Fibroblast of skin of back (primary cell): ENCODE measurements at regions not wholly inside any gene's neighbourhood (a gene's known extent, or its start where the extent isn't known, plus 50 kb on each side); places are given as distances from the start of the nearest gene placed in this dataset.

Experiments used
- DNase-seq: peaks from one replicate; pipeline ENCODE4 v3.0.0-alpha.2; 2013

DNA sequence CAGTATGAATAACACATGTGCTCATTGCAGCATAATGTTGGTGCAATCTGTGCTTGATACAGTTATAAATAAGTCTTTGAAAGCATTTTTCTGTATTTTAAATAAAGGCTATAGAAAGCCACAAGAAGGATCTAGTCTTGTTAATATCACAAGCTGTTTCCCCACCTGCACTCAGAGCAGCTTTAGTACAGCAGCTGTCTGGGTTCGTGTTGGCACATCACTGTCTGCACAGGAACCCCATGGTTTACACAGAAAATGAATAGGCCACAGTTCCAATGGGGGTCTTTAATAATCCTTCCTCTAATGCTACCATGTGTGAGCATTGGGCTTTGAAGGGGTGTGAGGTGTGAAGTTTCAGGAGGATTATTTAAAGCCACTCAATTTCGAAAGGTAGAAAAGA, 2269.7 kb downstream of the MAT2B start:
- no peak for DNase-seq

DNA sequence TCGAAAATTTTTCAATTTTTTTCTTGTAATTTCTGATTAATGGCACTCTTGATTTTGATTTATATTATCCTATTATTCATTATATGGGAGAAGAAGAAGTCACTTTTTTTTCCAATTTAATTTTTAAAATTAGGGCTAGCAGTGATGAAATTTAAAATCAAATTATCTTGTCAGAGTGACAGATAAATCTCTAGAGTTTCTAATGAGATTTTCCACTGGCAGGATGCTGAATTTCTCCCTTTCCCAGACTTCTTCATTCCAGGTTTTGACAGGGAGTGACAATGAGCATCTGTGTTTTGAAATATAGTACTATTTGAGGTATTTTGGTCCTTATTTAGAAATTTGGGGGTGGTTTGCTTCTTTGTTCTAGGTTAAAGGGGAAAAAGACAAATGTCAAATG, 2274.1 kb downstream of the MAT2B start:
- no peak for DNase-seq

DNA sequence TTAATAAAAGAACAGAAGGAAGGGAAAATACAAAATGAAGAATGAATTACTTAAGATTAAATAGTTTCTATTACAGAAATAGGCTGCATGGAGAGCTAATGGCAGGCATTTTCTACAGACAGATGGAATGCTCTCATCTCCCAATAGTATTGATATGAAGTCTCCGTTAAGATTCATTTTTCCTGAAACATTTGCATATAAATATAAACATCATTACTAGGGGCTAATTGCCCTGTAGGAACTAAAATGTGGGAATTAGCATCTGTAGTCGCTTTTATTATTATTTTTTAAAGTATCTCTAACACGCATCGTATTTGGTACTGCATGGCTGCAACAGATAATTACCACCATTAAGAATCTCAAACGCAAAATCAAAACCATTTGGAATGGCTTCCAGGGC, 2275.5 kb downstream of the MAT2B start:
- DNase-seq = no peak

DNA sequence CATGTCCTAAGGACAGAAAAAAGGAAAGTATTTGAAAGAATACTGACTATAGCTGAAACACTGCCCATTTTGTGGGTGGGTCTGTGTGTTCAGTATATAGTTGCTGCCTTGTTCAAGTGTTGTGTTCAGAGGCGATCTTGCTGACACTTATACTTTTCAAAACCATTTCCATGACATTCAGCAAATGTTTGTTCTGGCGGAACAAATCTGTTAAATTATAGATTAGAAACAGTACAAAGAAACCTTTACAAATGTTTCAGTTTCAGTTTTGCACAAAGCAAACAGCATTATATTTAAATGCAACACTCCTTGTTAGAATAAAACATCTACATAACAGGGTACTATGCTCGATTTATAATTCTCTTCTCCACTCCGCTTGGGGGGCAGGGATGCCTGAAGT, 2276.3 kb downstream of the MAT2B start:
- DNase-seq = no peak

DNA sequence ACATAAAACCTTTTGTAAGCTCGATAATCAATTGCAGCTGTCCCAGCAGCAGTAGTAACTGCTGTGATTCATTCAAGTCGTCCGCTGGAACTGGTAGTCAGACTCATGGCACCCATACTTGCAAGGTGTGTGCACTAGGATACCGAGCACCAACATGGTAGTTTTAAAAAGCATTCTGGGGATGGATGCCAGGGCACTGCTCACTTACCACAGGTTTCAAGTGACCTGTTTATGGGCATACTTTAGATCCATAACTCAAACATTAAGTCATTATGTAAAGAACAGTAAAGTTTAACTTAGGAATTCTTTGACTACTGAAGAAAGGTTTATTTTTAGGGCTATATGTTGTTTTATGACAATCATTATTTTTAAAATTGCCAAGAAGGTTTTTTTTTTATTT, 2277.6 kb downstream of the MAT2B start:
- no peak for DNase-seq

DNA sequence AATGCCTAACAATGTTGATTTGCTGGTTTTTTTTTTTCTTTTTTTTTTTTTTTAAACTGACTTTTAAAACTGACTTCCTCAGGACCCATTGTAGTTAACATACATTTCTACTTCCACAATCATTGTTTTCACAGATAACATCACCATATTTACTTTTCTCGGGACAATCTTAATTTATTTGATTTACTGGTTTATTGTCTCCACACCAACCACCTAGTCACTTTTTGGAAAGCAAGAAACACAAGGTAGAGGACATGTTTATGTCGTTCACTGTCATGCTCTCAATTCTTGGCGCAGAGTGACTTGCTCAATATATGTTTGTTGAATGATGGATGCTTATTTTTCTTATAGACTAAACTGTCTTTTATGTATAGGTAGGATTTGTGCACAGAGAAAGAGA, 2280.7 kb downstream of the MAT2B start:
- DNase-seq = no peak

DNA sequence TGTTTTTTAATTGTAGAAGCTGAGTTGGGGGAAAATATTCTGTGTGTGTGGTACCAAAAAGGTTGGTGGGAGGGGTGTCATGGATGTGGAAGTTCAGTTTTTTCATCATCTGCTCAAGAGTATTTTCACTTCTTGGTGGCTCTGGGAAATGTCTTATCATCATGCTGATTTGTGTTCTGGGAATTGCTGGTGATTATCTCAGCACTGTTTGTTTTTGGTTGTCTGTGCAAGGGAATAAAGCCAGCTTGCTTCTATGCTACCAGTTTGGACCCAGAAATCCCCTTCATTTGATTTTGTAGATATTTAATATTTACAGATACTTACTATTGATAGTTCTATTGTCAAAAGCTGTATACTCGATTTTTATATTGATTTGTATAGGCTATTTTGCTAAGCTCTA, 2289.7 kb downstream of the MAT2B start:
- DNase-seq = no peak

DNA sequence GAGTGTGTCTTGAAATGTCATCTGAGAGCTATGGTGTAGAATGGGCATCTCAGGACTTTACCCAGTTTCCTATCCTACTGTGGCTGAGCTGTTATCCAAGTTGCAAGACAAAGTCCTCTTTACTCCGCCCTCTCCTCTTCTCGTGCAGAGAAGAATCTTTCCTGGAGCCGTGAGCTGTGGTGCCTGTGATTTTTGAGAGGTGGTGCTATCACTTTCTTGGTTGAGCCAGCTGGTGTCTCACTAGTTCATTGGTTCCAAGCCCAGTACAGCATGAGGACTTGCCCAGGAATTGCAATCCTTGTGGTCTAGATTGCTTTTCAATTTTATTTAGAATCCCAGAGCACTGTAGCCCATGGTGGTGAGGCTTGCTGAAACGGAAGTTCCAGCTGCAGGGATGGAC, 2300.3 kb downstream of the MAT2B start:
- DNase-seq = no peak

DNA sequence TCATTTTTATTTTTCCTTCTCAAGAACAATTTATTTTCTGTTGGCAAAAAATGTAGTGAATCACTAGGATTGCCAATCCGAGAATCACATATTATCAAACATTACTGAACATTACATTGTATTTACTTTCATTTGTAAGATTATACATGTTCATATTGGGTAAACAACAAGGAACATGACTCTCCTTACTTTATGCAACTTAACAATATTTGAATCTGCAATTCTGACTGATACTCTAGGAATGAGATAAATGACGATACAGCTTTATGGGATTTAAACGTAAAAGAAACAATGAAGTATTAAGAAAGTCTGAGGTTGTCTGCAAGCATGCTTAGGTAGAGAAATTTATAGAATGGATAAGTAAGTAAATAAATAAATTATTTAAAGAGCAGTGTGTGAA, 2302.9 kb downstream of the MAT2B start:
- no peak for DNase-seq

DNA sequence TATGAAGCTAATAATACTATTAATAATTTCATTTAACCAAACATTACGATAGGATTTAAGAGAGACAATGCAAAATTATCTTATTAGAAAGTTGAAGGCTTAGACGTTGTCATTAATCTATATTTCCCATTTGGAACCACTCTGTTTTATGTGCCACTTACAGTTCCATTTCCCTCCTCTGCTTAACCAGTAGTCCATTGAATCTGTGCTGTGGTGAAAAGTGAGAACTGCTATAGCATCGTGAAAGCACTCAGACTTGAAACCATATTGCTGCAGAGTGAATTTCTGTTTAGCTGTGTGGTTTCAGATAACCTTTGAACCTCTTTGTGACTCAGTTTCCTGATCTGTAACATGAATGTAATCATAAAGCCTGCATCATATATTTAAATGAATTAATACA, 2304.5 kb downstream of the MAT2B start:
- no peak for DNase-seq

DNA sequence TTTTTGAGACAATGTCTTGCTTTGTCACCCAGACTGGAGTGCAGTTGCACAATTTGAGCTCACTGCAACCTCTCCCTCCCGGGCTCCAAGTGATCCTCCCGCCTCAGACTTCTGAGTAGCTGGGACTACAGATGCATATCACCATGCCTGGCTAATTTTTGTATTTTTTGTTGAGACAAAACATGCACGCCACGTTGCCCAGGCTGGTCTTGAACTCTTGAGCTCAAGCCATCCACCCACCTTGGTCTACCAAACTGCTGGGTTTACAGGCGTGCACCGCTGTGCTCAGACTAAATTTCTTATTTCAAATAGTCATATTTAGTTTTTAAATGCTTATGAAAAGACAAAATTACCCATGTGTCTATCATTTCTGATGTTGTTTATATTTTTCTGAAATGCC, 2324.1 kb downstream of the MAT2B start:
- DNase-seq = no peak

DNA sequence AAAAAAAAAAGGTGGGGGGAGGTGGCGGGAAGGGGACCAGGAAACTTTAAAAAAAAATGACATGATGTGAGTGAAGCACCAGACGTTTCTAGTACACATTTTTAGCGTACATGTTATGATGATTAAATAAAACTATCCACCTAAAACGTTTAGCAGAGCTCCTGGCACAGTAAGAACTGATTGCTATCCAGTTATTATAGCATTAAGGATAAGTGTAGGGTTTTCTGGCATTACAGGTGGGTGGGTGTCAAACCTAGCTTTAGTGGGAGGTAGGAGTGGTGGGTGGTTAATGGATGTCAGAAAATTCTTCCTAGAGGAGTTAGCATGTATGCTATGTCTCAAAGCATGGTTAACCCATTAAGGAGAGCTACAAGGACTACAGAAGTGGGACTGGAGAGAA, 2329.5 kb downstream of the MAT2B start:
- no peak for DNase-seq

DNA sequence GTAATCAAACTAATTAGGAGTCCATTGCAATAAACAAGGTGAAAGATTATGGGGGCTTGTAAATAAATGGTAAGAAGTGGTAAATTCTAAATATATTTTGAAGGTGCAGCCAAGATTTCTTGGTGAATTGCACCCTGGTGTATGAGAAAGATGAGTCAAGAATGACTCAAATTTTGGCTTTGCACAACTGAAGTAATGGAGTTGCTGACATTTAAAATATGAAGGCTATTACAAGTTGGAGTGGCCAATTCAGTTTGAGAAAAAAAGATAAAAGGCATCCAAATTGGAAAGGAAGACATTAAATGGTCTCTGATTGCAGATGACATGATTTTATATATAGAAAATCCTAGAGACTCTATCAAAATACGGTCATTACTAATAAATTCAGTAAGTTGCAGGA, 2330.6 kb downstream of the MAT2B start:
- no peak for DNase-seq

DNA sequence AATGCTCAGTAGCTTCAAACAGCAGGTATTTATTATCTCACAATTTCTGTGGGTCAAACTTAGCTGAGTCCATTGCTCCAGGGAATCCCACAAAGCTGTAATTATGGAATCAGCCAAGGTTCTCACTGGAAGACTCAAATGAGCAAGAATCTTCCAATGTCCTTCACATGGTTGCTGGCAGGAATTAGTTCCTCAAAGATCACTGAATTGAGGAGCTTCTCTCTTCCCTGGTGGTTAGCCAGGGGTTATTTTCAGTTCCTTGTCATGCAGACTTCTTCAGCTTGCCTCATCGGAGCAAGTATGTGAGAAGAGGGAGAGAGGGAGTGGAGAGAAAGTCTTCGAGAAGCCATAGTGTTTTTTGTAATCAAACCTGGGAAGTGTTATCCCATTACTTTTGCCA, 2331.9 kb downstream of the MAT2B start:
- no peak for DNase-seq

DNA sequence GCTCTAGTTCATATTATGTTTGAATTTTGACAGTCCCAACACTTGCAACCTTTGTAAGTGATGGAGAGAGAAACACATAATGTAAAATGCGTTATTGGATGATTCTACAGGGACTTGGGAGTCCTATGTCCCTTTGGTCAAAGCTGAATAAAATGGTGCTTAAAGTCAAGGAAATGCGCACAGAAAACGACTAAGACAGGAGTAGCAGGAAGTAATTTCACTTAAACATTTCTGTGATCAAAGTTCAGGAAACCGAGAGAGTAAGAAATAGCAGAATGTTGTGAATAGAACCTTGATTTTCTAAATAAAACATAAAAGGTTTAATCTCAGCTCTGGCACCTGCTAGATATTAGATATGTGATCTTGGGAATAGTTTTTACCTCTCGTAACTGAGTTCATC, 2339.2 kb downstream of the MAT2B start:
- DNase-seq = no peak

DNA sequence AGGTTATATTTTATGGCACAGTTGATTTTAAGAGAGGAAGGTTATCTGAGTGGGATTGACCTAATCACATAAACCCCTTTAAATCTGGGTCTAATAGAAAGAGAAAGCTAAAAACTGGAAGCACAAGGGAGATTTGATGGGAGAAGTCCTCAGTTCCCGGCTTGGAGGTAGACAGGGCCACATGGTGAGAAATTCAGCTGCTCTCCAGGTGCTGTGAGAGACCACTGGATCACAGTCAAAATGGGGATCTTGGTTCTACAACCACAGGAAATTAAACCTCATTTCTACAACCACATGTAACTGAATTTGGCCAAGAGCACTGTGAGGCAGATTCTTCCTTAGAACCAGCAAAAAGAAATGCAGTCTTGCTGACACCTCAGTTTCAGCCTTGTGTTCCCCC, 2352.7 kb downstream of the MAT2B start:
- DNase-seq = no peak

DNA sequence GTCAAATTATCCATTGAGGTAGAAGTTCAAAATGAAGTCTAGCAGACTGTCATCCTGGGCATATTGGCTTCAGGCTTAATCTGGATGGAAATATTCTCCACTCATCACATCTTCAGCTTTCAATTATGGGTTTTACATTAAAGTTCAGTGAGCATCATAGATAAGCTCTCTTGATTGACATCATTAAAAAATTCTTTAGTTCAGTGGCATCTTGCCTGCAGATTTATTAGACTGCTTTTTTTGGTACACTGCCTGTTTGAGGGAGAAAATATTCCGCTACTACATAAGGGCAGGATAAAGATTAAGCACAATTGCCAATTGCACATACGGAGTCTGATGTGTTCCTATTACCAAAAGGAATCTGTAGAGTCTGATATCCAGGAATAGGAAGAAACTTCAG, 2353.8 kb downstream of the MAT2B start:
- DNase-seq = no peak

DNA sequence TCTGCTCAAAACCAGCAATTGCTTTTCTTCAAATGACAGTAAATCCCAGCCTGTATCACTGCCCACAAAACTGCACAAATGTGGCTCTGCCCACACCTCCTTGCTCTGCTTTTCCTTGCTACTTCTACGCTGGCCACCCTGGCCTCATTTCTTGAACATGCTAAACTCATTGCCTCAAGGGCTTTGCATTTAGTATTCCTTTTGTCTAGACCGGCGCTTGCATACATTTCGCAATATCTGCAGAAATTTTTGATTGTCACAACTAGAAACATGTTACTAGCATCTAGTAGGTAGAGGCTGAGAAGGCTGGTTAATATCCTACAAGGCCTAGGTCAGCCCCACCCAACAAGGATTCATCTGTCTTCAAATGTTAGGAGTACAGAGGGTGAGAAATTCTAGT, 2357.8 kb downstream of the MAT2B start:
- no peak for DNase-seq

DNA sequence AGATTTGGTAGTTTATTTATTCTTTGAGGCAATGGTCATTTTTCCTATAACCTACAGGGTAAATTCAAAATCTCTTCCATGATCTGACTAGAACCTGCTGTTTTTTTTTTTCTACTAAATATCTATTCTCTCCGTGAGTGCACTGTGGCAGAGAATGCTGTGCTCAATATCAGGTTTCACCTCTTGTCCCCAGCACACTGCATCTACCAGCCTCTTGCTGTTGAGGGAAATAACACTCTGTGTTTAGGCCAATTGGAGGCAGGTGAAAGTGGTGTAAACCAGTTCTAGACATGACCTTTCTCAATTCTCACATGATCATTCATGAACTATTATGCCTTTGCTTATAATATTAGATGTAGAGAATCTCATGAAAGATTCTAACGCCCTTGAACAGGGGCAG, 2365.9 kb downstream of the MAT2B start:
- no peak for DNase-seq

DNA sequence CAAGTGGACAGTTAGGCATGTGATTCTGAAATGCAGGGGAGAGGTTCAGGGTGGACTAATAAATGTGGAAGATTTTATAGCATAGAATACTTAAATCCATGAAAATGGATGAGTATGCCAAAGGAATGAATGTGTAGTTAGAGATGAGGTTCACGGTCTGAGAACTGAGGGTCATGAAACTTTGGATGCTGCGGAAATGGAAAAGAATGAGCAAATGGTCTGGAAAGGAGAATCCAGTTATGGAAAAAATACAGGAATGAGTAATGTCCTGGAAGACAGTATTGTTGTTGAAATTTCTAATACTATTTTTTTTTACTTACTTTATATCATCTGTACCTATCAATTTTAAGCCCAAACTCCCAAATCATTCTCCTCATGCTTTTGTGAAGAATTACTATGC, 2369.4 kb downstream of the MAT2B start:
- no peak for DNase-seq

DNA sequence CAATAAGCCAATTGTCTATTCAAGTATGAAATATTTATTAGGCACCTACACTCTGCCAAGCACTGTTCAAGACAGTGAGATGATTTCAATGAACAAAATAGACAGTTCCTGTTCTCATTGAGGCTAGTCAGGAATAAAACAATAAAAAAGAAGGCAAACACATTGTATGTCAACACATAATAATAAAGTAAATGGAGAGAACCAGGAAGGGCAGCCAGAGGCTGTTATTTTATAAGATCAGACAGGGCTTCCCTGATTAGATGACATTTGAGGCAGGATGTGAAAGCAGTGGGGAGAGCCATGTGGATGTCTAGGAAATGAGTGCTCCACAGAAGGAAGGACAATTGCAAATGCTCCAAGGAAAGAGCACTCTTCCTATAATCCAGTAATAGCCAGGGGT, 2371.1 kb downstream of the MAT2B start:
- DNase-seq = no peak

DNA sequence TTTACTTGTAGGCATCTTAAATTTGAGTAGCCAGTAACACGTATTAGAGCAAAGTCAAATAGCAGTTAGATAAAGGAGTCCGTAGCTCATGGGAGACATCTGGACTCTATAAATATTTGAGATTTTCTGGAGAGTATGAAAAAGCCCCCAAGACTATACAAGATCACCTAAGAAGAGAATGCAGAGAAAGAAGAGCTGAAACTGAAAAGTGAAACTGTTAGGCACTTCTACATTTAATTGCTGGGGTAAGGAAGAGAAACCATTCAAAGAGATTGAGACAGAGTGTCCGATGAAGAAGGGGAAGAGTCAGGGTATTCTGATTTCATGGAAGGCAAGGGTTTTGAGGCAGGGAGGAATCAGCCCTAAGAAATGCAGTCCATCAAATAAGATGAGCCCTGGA, 2372.1 kb downstream of the MAT2B start:
- DNase-seq = no peak

DNA sequence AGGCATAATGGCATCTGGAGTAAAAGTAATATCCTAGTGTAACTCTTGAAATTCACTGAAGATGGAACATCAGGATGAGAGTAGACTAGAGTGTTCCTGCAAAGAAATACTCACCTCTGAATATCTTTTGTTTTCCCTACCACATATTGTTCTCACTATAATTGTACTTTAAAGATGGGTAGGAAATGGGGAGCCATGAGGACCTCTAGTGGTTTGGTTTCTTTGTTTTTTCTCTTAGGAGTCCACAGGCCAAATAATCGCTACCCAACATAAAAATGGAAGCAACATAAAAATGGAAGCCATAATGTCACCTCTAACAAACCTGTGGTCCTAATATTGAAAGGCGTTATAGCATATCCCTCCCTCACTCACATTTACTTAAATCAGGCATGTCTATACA, 2375.8 kb downstream of the MAT2B start:
- DNase-seq = no peak

DNA sequence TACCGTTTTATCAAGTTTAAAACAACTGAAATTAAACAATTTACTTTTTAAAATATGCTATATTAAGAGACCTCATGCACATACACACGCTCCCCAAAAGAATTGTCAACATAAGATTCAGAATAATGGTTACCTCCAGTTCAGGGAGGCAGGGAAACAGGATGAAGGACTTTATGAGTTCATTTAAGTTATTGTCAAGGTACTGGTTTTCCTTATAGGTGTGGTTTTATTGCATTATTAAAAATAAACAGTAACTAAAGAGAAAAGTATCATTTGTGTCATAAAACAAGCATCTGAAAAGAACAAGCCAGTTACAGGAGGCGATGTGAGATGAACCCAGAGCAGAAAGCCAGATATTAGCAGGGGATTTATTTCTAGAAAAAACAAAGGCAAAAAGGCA, 2376.7 kb downstream of the MAT2B start:
- no peak for DNase-seq

DNA sequence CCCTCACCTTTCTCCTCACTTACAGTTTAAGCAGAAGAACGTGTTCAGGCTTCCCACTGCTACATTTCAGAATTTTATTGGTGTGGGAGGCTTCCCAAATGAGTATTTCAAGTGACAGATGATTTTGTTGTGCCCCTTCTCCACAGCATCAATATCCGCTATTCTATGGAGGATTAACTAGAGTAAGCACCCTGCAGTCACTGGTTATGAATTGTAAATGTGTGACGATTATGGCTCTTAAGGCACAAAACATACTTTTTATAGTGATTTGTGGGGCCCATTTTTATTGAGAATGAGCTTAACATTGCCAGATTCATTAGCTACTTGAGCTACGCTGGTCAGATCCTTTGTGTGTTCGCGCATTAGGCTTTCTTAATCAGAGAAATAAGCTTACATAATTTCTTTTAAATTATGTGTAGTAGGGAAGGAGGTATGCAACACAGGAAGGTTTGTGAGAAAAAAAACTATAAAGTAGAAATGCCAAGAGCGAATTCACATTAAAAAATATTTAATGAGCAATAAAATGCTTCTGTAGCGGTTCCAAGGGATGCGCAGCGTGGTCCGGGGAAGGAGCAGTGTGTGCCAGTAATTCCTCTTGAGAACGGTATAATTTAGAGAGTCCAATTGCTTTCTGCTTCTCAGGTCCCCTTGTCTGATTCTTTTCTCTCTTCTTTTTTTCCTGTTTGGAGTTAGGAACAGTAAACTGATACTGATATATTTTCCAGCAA, 2380.4 kb downstream of the MAT2B start:
- no peak for DNase-seq

DNA sequence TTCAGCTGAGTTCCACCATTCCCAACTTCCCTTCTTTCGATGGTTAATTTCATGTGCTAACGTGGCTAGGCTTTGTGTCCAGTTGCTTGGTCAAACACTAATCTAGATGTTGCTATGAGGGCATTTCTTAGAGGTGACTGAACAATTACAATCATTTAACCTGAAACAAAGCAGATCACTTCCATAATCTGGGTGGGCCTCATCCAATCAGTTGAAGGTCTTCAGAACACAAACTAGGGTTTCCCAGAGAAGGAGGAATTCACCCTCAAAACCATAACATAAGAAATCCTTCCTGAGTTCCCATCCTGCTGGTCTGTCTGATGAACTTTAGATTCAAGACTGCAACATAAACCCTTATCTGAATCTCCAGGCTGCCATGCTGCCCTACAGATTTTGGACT, 2381.7 kb downstream of the MAT2B start:
- DNase-seq = no peak
